ENCODE measurements at regions not wholly inside any gene's neighbourhood (a gene's known extent, or its start where the extent isn't known, plus 50 kb on each side); places are given as distances from the start of the nearest gene placed in this dataset.

DNA sequence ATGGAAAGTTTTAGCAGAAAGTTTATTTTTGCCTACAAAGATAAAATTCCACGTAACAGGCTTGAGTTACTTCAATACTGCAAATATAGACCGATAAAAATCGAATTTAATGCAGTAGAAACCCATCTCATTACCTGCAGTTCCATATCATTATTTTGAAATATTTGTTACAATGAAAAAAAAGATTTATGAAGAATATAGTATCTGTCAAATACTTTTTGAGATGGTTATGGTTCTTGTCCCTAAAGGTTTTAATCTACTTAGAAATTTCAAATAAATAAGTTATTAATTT lies 273.5 kb downstream of the ADAMTS20 start:
- TF ChIP-seq, protein P1, sequence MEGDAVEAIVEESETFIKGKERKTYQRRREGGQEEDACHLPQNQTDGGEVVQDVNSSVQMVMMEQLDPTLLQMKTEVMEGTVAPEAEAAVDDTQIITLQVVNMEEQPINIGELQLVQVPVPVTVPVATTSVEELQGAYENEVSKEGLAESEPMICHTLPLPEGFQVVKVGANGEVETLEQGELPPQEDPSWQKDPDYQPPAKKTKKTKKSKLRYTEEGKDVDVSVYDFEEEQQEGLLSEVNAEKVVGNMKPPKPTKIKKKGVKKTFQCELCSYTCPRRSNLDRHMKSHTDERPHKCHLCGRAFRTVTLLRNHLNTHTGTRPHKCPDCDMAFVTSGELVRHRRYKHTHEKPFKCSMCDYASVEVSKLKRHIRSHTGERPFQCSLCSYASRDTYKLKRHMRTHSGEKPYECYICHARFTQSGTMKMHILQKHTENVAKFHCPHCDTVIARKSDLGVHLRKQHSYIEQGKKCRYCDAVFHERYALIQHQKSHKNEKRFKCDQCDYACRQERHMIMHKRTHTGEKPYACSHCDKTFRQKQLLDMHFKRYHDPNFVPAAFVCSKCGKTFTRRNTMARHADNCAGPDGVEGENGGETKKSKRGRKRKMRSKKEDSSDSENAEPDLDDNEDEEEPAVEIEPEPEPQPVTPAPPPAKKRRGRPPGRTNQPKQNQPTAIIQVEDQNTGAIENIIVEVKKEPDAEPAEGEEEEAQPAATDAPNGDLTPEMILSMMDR (conservative IDR thresholded peaks at IDR 0.05; ENCODE audit: low read length): no peak
- TF ChIP-seq EZH2phosphoT487 (IDR thresholded peaks at IDR 0.05; ENCODE audit: borderline replicate concordance): no peak
